ENCODE measurements at regions not wholly inside any gene's neighbourhood (a gene's known extent, or its start where the extent isn't known, plus 50 kb on each side); places are given as distances from the start of the nearest gene placed in this dataset.

DNA sequence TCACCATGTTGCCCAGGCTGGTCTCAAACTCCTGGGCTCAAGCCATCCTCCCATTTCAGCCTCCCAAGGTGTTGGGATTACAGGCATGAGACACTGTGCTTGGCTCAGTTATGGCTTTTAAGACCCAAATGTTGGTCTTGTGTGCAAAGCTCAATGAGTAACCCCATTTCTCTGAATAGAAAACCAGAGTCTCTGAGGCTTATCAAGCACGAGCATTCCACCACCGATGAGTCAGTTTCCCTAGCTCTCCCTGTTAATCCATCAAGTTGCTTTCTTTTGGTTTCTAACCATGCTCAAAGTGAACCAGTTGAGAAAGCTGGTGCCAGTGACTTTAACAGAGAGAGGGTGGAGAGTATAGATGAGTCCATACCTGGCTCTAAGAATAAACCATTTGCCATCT is 350.9 kb upstream of the ADGRL2 start:
- no peak for TF ChIP-seq EZH2 (IDR thresholded peaks at IDR 0.05; ENCODE audit: borderline replicate concordance, insufficient read depth, low read length, poor library complexity, severe bottlenecking)
- TF ChIP-seq POLR2AphosphoS5 (IDR thresholded peaks at IDR 0.05): no peak
- TF ChIP-seq CTCF (IDR thresholded peaks at IDR 0.05; ENCODE audit: poor library complexity, severe bottlenecking): no peak
- TF ChIP-seq, protein P1, sequence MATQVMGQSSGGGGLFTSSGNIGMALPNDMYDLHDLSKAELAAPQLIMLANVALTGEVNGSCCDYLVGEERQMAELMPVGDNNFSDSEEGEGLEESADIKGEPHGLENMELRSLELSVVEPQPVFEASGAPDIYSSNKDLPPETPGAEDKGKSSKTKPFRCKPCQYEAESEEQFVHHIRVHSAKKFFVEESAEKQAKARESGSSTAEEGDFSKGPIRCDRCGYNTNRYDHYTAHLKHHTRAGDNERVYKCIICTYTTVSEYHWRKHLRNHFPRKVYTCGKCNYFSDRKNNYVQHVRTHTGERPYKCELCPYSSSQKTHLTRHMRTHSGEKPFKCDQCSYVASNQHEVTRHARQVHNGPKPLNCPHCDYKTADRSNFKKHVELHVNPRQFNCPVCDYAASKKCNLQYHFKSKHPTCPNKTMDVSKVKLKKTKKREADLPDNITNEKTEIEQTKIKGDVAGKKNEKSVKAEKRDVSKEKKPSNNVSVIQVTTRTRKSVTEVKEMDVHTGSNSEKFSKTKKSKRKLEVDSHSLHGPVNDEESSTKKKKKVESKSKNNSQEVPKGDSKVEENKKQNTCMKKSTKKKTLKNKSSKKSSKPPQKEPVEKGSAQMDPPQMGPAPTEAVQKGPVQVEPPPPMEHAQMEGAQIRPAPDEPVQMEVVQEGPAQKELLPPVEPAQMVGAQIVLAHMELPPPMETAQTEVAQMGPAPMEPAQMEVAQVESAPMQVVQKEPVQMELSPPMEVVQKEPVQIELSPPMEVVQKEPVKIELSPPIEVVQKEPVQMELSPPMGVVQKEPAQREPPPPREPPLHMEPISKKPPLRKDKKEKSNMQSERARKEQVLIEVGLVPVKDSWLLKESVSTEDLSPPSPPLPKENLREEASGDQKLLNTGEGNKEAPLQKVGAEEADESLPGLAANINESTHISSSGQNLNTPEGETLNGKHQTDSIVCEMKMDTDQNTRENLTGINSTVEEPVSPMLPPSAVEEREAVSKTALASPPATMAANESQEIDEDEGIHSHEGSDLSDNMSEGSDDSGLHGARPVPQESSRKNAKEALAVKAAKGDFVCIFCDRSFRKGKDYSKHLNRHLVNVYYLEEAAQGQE (IDR thresholded peaks at IDR 0.05; ENCODE audit: borderline replicate concordance): no peak
- no peak for TF ChIP-seq TAF1 (IDR thresholded peaks at IDR 0.05; ENCODE audit: low read depth)
- TF ChIP-seq EP300 (conservative IDR thresholded peaks at IDR 0.05; ENCODE audit: poor library complexity, severe bottlenecking): no peak
- no peak for TF ChIP-seq SMC3 (conservative IDR thresholded peaks at IDR 0.05; ENCODE audit: poor library complexity)
- TF ChIP-seq MXI1 (conservative IDR thresholded peaks at IDR 0.05; ENCODE audit: poor library complexity, severe bottlenecking): no peak

Measured in neural cell (in vitro differentiated cells).